ENCODE measurements at regions not wholly inside any gene's neighbourhood (a gene's known extent, or its start where the extent isn't known, plus 50 kb on each side); places are given as distances from the start of the nearest gene placed in this dataset.

DNA sequence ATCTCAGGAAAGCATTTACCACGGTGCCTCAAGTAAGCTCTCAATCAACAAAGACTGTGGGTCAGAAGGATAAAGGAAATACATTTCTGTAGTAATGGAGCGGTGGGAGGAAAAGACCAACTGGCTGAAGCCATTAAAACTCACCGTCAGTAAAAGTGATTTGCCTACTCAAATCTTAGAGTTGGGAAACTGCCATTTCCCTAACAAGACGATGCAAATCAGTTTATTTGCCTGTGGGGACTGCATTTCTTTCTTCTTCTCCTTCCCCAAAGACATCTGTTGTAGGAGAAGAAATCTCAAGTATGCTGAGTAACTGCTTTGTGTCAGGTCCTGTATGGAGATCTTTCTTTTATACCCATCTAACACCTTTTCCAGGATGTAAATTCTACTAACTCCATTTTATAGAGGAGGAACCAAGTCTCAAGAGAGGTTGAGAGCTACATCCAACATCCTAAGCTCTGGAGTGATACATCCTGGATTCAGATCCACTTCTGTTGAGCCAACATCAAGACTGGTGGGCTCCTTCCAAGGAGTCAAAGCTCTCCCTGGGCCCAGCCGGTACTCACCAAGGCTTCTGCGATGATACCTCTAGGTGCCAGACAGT lies 219.3 kb upstream of the FGGY start:
- TF ChIP-seq TRIM24 (IDR thresholded peaks at IDR 0.05) (no peak), ZNF444 (CRISPR knock-in tag; IDR thresholded peaks at IDR 0.05) (no peak), HMG20B (CRISPR knock-in tag; IDR thresholded peaks at IDR 0.05) (no peak), CEBPG (CRISPR knock-in tag; IDR thresholded peaks at IDR 0.05) (no peak), CEBPG (tag; conservative IDR thresholded peaks at IDR 0.05 in 1 of 2, IDR thresholded peaks at IDR 0.05 in 1 of 2) (0 out of 4 replicates have a peak, but pooled peaks of 1 of the 2 experiments have one; percentile 32), CREB1 (IDR thresholded peaks at IDR 0.05) (no peak), CREB1 (CRISPR knock-in tag; IDR thresholded peaks at IDR 0.05) (no peak), ZKSCAN1 (IDR thresholded peaks at IDR 0.05; ENCODE audit: low read depth, low read length) (no peak), ZNF766 (CRISPR knock-in tag; conservative IDR thresholded peaks at IDR 0.05) (no peak), NFE2 (IDR thresholded peaks at IDR 0.05; ENCODE audit: low read depth) (no peak)
- Histone ChIP-seq H3K4me1 (replicated peaks in 1 of 2; ENCODE audit: control insufficient read depth in 2 of 2, insufficient read depth in 2 of 2, low read length in 2 of 2) (peaks cover 12 to 14% of the 10 kb centered on the region in 2 experiments), H3K9me3 (replicated peaks; ENCODE audit: control insufficient read depth, insufficient read depth, low read depth, low read length) (no peaks in the 10 kb centered on the region), H3K79me2 (ENCODE audit: control insufficient read depth, insufficient read depth, low read length) (no peaks in the 10 kb centered on the region), H3K4me3 (no peak overlapping the region), H3K4me2 (ENCODE audit: insufficient read depth, low read length) (no peak overlapping the region), H3K27me3 (ENCODE audit: control insufficient read depth in 2 of 2, insufficient read depth in 2 of 2, low read length in 2 of 2) (no peaks in the 10 kb centered on the region), H2AFZ (ENCODE audit: low read depth, low read length) (no peak overlapping the region), H3K27ac (ENCODE audit: extremely low read depth, low read depth, low read length) (no peak overlapping the region), H4K20me1 (replicated peaks; ENCODE audit: control insufficient read depth, insufficient read depth, low read length) (no peaks in the 10 kb centered on the region; the same call in 1 of the 2 replicates), H3K36me3 (ENCODE audit: control insufficient read depth, insufficient read depth, low read length) (no peaks in the 10 kb centered on the region), H3K9ac (ENCODE audit: insufficient read depth in 1 of 2, low read depth in 2 of 2, low read length in 2 of 2) (no peak overlapping the region), H3K9me1 (ENCODE audit: control insufficient read depth, insufficient read depth, low read length) (no peaks in the 10 kb centered on the region)
- in situ Hi-C loops (cut with MboI) (no loop called here), intact Hi-C loops (cut with micrococcal nuclease) (loop anchor here (10.0 kb wide), 1 partner anchor 293 kb away; the partner anchor contains the start of gene JUN)
- ATAC-seq = no peak
- CTCF ChIA-PET (ENCODE audit: low intra/inter-chr PET ratio) = no interaction called here
- WGBS (ENCODE audit: insufficient coverage, low coverage, missing lambda C conversion rate) = 30% methylated on average over 6 of the region's 6 CpGs
- POLR2A ChIA-PET = interaction anchor here (0.6 to 1.2 kb wide), 4 partner anchors 10 to 295 kb away, joined by 3 to 5 read pairs (median 3); no protein-coding TSS in a partner anchor
- no peak for FAIRE-seq
- no peak for DNase-seq (ENCODE audit: extremely low read depth in 1 of 4, low spot score in 3 of 4)
- no TSS peak for BruUV-seq (replicated peaks)
